GM12873 (cell line): ENCODE measurements at regions not wholly inside any gene's neighbourhood (a gene's known extent, or its start where the extent isn't known, plus 50 kb on each side); places are given as distances from the start of the nearest gene placed in this dataset.

Experiments
- CTCF ChIP-seq: IDR thresholded peaks from 2 replicates; pipeline ENCODE4 v1.5.1; 2012; ENCODE audit warnings: low read depth, mild to moderate bottlenecking, moderate library complexity, low read length, control low read depth; ENCODE audit not compliant: insufficient read depth; ENCODE audit errors: missing control alignments

- TF ChIP-seq CTCF = no peak
Observed at GRCh38 chr10:78550716-78551115, 517.1 kb downstream of the RPS24 start.

- no peak for TF ChIP-seq CTCF
Observed at GRCh38 chr10:78551184-78552005, 517.4 kb upstream of the ZMIZ1 start.

- TF ChIP-seq CTCF = no peak
Observed at GRCh38 chr10:78552261-78552811, 516.4 kb upstream of the ZMIZ1 start.

GRCh38 chr10:78553792-78554191 is 515.0 kb upstream of the ZMIZ1 start:
- no peak for TF ChIP-seq CTCF

- no peak for TF ChIP-seq CTCF
Observed at GRCh38 chr10:78555128-78555527, 513.6 kb upstream of the ZMIZ1 start.

GRCh38 chr10:78556705-78557432 is 511.9 kb upstream of the ZMIZ1 start:
- TF ChIP-seq CTCF = no peak

GRCh38 chr10:78557433-78557925 is 511.3 kb upstream of the ZMIZ1 start:
- TF ChIP-seq CTCF = no peak
